Astrocyte of the cerebellum (primary cell): ENCODE measurements at regions not wholly inside any gene's neighbourhood (a gene's known extent, or its start where the extent isn't known, plus 50 kb on each side); places are given as distances from the start of the nearest gene placed in this dataset.
A peak's percentile ranks its signal among the peaks of the same experiment; 100 is the strongest.
"Not testable (repeated sequence)": the region's sequence is repeated elsewhere in the genome, so short reads cannot be mapped to it uniquely, and the experiment has no call there.

ENCODE experiments used
- DNase-seq: peaks from one replicate; pipeline ENCODE4 v3.0.0-alpha.2; 2011; ENCODE audit warnings: low read depth
- H3K4me3 ChIP-seq: 2 replicates; pipeline ENCODE4 v1.5.1; 2011; ENCODE audit warnings: mild to moderate bottlenecking, low read depth, low read length, moderate library complexity
- in situ Hi-C: cut with HindIII; loops from 2 replicates; pipeline ENCODE4 v1.10.0; 2017; ENCODE audit warnings: low sequenced_read_pairs
- TF ChIP-seq, protein P1 (sequence below): IDR thresholded peaks from 2 replicates; pipeline ENCODE4 v1.5.1; 2012; ENCODE audit warnings: low read length, low read depth, moderate library complexity, mild to moderate bottlenecking; ENCODE audit errors: missing control alignments

DNA sequence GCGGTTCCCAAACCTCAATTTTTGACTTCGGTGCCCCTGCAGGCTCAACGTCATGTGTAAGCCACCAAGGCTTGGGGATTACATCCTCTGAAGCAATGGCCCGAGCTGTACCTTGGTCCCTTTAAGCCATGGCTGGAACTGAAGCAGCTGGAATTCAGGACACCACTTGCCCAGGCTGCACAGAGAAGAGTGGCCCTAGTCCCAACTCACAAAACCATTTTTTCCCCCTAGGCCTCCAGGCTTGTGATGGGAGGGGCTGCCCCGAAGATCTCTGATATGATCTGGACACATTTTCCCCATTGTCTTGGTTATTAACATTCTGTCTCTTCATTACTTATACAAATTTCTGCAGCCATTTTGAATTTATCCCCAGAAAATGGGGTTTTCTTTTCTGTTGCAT lies 233.3 kb upstream of the ADGRL4 start:
- H3K4me3 ChIP-seq, result no peak overlapping the region
- in situ Hi-C loops, result no loop called here
- TF ChIP-seq, protein P1, sequence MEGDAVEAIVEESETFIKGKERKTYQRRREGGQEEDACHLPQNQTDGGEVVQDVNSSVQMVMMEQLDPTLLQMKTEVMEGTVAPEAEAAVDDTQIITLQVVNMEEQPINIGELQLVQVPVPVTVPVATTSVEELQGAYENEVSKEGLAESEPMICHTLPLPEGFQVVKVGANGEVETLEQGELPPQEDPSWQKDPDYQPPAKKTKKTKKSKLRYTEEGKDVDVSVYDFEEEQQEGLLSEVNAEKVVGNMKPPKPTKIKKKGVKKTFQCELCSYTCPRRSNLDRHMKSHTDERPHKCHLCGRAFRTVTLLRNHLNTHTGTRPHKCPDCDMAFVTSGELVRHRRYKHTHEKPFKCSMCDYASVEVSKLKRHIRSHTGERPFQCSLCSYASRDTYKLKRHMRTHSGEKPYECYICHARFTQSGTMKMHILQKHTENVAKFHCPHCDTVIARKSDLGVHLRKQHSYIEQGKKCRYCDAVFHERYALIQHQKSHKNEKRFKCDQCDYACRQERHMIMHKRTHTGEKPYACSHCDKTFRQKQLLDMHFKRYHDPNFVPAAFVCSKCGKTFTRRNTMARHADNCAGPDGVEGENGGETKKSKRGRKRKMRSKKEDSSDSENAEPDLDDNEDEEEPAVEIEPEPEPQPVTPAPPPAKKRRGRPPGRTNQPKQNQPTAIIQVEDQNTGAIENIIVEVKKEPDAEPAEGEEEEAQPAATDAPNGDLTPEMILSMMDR, result no peak
- no peak for DNase-seq

DNA sequence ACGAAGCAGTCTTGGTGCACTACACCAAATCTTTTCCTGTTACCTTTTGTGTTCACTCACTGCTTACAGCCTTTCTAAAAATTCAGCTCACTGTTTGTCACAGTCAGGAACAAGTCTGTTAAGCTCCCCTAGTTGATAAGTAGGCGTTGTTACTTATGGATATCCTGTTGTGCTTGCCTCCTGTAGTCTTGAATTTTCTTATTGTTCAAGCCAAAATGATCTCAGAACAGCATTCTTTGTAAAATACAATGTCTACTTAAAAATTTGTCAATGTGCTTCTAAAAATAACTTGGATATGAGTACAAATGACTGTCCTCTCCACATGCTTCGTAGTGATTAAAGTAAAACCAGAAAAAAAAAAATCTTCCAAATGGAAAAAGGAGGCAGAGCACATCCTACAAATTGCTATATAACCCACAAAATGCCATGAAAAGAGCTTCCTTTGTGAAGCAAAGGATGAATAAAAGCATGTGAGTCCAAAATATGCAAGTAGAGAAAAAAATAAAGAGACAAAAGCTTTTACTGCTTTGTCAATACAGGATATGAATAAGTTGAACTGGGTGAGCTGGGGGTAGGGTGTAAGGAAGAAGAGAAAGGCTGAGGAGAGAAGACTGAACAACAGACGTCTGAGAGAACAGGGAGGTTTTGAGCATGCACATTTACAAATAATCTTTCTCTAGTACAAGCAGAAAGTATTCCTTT lies 228.9 kb upstream of the ADGRL4 start:
- TF ChIP-seq, protein P1, result no peak
- DNase-seq, result peak; percentile 4
- in situ Hi-C loops, result no loop called here
- H3K4me3 ChIP-seq, result no peak overlapping the region

DNA sequence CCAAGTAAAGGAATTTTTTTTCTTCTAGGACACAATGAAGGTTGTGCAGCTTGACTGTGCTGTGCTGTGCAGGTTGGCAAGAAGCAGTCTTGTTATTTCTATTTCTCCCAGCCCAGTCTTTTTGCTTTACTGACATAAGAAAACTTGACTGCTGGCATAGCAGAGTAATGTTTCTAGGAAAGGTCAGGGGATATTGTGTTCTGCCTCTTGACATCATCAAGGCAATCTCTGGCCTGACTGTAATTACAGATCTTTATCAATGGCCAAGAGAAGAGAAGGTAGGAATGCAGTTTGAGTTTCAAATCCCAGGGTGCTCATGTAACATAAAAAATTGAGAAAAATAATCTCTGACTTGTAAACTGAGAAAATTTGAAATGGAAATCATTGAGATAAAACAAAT lies 226.3 kb upstream of the ADGRL4 start:
- in situ Hi-C loops, result no loop called here
- no peak for DNase-seq
- H3K4me3 ChIP-seq, result no peak overlapping the region
- TF ChIP-seq, protein P1, result no peak

DNA sequence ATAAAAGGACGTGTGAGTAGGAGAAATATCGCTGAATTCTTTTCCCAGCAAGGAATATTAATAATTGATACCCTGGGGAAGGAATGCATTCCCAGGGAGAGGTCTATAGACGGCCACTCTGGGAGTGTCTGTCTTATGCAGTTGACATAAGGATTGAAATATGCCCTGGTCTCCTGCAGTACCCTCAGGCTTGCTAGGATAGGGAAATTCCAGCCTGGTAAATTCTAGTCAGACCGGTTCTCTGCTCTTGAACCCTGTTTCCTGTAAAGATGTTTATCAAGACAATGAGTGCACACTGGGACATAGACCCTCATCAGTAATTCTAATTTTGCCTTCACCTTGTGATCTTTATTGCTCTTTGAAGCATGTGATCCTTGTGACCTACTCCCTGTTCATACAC lies 224.2 kb upstream of the ADGRL4 start:
- DNase-seq, H3K4me3 ChIP-seq, in situ Hi-C loops: not testable (repeated sequence)

DNA sequence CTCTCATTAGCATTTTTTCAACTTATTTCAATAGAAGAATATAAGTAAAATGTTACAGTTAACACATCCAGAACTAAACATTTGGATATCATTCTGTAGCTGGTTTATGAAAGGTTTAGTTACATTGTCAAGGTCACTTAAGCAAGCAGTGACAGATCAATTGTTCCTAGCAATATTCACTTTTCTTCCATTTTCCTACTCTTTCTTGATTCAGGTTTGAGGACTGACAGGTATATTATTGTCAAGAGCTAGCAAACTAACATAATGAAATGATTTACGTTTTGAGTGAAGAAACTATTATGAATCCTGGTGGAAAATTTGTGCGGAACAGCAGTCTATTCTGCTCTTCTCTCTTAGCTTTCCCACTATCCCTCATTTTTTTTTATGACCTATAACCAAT lies 220.4 kb upstream of the ADGRL4 start:
- in situ Hi-C loops, result no loop called here

DNA sequence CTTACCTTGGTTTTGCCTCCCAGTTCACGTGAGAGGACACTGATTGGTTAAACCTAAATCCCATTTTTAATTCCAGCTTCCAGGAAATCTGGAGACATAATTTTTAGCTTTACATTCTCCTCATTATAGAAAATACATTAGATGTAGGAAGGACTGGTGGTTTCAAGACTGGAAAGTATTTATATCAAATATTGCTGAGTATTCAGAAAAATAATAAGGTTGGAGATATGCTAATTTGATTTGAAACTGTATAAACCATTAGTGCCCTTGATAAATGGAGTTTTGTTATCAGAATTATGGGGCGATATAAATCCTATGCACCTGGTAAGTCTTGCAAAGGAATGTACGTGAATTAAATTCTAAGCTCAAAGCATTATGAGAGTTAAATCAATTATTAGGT lies 218.0 kb upstream of the ADGRL4 start:
- in situ Hi-C loops, result no loop called here

More for the DNA sequence above, 220.4 kb upstream of the ADGRL4 start:
- no peak overlapping the region for H3K4me3 ChIP-seq
- no peak for DNase-seq
- TF ChIP-seq, protein P1, result no peak

DNA sequence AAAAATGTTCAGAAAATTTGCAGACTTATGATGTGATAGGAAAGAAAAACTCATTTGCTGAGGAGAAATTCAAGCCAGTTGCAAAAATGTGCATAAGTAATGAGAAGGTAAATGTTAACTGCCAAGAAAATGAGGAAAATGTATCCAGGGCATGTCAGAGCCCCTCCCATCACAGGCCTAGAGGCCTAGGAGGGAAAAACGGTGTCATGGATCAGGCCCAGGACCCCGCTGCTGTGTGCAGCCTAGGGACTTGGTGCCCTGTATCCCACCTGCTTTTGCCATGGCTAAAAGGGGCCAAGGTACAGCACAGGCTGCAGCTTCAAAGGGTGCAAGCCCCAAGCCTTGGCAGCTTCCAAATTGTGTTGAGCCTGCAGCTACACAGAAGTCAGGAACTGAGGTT lies 214.0 kb upstream of the ADGRL4 start:
- in situ Hi-C loops, result no loop called here

More for the DNA sequence above, 218.0 kb upstream of the ADGRL4 start:
- TF ChIP-seq, protein P1, result no peak
- H3K4me3 ChIP-seq, result no peak overlapping the region
- DNase-seq, result no peak

More for the DNA sequence above, 214.0 kb upstream of the ADGRL4 start:
- no peak for DNase-seq
- TF ChIP-seq, protein P1, result no peak
- H3K4me3 ChIP-seq, result no peak overlapping the region
